Ishikawa (cell line): ENCODE measurements at regions not wholly inside any gene's neighbourhood (a gene's known extent, or its start where the extent isn't known, plus 50 kb on each side); places are given as distances from the start of the nearest gene placed in this dataset.

Experiments
- CEBPB ChIP-seq: IDR thresholded peaks from 2 replicates; pipeline ENCODE4 v1.6.1; 2012
- CREB1 ChIP-seq: IDR thresholded peaks from 2 replicates; pipeline ENCODE4 v1.6.1; 2012; ENCODE audit warnings: low read depth
- EP300 ChIP-seq: IDR thresholded peaks from 2 replicates; pipeline ENCODE4 v1.6.1; 2012; ENCODE audit warnings: borderline replicate concordance
- REST ChIP-seq: IDR thresholded peaks from 2 replicates; pipeline ENCODE4 v1.6.1; 2012; ENCODE audit warnings: low read depth, mild to moderate bottlenecking
- TAF1 ChIP-seq: IDR thresholded peaks from 2 replicates; pipeline ENCODE4 v1.6.1; 2012; ENCODE audit warnings: low read depth, mild to moderate bottlenecking
- TCF12 ChIP-seq: IDR thresholded peaks from 2 replicates; pipeline ENCODE4 v1.6.1; 2012; ENCODE audit warnings: low read depth
- YY1 ChIP-seq: IDR thresholded peaks from 2 replicates; pipeline ENCODE4 v1.6.1; 2012; ENCODE audit warnings: low read depth
- ZBTB7A ChIP-seq: IDR thresholded peaks from 2 replicates; pipeline ENCODE4 v1.6.1; 2012; ENCODE audit warnings: low read depth

- TF ChIP-seq YY1, result no peak
- no peak for TF ChIP-seq TAF1
- no peak for TF ChIP-seq CREB1
- no peak for TF ChIP-seq EP300
- no peak for TF ChIP-seq CEBPB
- no peak for TF ChIP-seq TCF12
- TF ChIP-seq ZBTB7A, result no peak
- no peak for TF ChIP-seq REST
These were observed 126.8 kb upstream of the HS6ST1 start for GRCh38 chr2:128445523-128445900.
